GM21825 (cell line): ENCODE measurements at regions not wholly inside any gene's neighbourhood (a gene's known extent, or its start where the extent isn't known, plus 50 kb on each side); places are given as distances from the start of the nearest gene placed in this dataset.
"Not testable (repeated sequence)": the region's sequence is repeated elsewhere in the genome, so short reads cannot be mapped to it uniquely, and the experiment has no call there.

ENCODE experiments used
- ATAC-seq: cut with Tn5 transposase; IDR thresholded peaks from one replicate; pipeline ENCODE4 v1.9.1; 2021; ENCODE audit warnings: mild to moderate bottlenecking, moderate library complexity; ENCODE audit not compliant: unreplicated experiment

DNA sequence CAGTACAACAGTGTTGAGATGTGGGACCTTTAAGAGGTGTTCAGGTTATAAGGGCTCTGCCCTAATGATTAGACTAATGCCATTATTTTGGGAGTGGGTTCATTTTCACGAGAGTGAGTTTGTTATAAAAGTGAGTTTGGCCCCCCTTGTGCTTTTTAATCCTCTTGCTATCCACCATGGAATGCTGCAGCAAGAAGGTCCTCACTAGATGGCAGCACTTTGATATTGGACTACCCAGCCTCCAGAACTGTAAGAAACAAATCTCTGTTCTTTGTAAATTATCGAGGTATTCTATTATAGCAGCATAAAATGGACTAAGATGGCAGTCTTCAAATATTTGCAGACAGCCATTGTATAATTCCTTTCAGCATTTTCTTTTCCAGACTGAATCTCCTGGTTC, 212.4 kb downstream of the LRRC70 start:
- no peak for ATAC-seq

DNA sequence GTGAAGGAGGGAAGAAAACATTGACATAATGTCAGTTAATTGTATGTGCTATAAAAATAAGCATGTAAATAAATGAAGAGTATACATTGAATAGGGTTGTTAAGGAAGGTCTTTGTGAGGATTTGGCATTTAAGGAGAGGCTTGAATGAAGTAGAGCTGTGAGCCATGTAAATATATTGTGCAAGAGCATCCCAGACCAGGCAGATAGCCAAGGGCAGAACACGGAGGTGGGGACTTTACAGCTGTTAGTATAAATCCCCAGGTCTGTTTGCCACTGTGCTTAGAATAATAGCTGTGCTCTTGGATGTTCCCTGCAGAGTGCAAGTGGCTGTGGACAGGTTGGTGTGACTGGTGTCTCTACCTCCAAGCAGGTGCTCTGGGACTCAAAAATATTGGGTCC, 211.7 kb downstream of the LRRC70 start:
- no peak for ATAC-seq

DNA sequence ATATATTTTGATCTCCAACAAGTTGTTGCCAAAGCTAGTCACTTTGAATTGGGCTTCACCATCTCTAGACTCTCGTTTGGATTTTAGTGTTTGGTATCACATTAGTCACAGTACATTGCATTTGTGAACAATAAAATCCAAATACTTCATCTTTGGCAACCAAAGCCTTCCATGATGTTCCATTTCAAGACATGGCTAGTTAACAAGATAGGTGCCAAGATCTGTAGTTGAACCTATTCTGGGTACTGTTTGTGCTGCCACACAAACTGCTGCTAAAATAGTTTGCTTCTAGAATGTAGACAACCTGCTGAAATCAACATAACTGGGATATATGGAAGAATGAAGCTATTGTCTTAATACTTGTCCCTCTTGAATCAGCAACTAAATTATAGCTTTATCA, 207.5 kb downstream of the LRRC70 start:
- ATAC-seq = no peak

DNA sequence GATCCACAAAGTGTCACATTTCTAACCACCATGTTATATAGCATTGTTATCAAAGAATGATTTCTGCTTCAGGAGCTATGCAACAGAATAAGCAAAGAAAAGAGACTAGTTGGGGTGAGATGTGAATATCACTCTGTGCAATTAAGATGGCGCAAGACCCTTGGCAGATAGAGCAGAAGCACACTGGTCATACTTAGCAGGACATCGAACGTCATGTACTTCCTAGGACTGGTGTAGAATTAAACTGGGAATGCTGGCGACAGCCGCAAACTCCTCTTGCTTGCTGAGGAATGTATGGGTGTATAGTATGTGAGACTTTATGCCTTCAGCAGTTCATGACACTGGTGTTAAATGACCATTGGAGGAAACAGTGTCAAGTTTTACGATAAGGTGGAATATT, 207.0 kb downstream of the LRRC70 start:
- no peak for ATAC-seq

DNA sequence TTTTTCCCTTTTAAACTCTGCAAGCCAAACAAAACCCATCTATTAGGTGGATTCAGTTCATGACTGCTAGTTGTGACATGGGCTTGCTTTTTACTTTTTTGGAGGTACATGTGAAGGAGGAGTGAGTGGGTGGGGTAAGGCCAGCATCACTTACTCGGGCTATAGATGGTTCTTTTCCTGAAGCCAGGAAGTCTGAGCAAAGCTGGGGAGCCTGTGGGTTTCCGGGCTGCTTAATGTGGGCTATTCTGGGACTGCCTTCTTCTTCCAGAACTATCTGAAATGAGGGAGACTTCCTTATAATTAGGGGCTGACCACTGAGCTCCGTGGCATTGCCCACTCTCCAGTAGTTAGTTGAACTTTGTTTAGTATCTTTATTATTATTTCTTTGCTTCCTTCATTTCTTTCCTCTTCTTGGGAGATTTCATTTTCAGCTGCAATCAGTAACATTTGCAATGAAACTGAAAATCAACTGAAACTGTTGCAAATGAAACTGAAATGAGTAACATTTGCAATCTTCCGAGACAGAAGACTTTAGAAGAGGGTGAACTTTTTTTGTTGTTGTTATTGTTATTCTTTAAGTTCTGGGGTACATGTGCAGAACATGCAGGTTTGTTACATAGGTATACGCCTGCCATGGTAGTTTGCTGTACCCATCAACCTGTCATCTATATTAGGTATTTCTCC, 204.9 kb downstream of the LRRC70 start:
- no peak for ATAC-seq

DNA sequence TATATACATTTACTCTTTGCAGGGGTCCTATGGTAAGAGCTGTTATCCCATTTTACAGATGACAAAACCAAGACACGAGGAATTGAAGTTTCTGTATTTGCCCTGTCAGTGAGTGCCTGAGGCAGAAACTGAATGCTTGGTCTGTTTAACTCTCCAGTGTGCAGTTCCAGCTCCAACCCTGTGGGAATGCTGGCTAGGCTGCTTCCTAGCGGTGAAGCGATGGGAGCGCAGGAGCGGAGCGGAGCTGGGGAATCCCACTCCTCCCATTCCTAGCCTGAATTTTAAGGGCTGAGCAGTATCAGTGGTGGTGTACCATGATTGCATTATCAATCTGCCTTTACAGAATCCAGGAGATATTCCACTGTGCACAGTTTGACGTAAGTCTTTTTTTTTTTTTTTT, 202.3 kb downstream of the LRRC70 start:
- ATAC-seq = no peak

DNA sequence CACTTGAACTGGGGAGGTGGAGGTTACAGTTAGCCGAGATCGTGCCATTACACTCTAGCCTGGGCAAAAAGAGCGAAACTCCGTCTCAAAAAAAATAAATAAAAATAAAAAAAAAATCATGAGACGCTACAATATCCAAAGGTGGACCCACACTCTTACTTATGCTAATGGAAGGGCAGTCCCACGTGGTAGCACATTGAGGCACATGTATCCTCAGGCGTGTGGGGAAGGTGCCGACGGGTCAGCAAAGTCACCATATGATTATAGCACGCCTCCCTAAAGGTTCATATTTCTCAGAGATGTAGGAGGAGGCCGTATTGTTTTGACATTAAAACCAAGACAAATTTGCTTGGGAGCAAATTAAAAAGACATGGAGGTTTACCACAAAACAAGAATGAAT, 201.6 kb downstream of the LRRC70 start:
- no peak for ATAC-seq

DNA sequence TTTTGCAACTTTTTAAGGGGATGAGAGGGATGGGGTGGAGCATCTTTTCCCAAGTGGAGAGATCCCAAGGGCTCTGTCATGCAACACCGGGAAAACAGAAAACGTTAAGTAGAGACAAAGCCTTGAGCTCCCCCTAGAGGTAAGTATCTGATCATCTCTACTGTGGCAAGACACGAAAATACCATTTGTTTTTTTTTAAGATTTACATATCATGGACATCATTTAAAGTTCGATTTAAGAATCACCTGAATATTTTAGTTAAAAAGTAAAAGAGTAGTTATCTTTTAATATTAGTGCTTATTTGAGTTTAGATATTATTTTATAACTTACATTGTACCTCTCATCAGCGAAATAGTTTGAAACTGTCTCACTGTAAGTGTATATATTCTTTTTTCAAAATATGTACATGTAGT, 200.4 kb downstream of the LRRC70 start:
- peak; percentile 55 for ATAC-seq

DNA sequence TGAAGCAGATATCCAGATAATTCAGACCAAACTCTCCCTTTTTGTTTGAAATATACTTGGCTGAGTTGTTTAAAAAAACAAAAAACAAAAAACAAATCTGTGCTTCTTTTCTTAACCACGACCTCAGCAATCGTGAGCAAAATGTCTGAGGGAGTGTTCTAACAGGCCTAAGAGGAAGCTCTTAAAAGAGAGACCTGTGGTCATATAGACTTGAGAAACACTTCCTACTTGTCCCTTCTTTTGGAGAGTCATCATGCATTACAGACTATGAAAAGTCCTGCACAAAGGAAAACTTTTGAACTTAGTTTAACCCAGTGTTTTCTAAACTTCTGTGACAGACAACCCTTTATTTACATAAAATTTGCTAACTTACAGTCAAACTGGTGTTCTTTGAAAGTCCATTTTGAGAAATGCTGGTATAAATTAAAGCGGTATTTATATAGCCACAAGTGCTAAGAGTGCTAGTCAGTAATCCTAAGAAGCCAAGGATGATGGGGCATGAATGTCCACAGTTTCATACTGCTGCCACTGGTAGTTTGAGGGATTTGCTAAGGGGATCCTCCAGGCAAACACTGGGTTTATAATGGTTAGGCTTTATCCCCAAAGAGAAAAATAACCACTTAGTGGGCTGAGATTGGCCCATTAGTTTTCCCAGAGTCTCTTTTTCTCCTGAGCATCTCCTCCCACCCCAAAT, 199.8 kb downstream of the LRRC70 start:
- no peak for ATAC-seq

DNA sequence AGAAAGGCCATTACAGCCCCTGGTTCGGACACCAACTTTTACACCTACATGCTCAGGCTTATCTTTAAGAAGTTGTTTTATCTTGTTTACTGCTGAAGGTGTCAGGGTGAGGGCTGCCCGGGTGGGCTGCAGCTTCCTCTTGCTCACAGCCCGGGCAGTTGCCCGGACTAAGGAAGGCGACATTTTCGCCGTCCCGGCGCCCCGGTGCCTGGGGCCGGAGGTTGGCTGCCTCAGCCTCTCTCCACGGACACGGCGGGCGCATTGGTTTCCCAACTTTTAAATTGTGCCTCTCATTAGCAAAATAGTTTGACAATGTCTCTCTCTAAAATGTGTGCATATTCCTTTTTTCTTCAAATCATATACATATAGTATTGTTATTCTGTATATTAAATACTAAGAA, 198.5 kb downstream of the LRRC70 start:
- not testable (repeated sequence) for ATAC-seq

DNA sequence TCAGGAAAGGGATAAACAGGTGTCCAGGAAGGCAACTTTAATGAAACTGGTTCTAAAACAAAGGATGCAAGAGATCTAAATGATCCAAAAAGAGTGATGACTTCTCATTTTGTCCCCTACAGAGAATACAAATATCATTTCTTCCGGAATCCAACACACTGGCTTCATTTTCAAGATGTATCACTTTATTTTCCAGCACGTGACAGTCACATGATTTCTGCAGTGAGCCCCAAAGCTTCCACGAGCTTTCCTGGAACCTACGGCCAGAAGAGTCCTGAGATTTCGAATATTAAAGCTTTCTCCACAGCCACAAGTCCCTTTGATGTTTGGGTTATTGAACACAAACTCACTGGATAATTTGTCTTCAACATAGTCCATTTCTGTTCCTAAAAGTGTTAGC, 198.0 kb downstream of the LRRC70 start:
- not testable (repeated sequence) for ATAC-seq

DNA sequence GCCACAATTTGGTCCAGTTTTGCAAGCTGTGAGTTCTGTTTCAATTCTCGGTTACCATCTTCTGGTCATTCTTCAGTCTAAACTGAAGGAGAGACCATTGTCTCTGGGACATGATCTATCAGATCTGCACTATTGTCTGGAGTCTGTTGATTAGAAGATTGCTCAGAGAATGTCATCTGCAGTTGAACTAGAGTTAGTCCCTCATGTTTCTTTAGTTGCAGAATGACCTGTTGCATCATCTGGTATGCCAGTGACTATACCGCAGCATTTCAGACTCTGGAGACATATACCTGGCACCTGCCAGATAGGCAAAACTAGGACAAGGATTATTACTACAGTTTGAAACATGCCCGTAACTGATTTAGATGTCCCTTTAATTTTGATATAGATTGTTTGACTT, 194.8 kb downstream of the LRRC70 start:
- no peak for ATAC-seq

DNA sequence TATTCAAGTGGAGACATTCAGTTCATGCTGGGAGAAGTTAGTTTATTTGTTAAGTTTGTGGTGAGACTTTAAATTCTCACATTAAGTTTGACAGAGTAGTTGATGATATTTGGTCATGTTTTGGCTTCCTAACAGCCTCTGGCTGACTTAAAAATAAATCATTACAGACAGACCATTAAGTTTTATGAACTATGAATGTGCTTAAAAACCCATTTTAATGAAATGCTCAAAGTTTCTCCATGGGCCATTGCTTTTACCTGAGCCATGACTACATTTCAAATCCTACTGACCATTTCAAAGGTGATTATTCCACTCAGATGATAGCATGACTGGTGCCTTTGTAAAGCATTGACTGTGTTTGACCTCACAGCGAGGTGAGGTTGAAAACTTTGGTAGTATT, 192.7 kb downstream of the LRRC70 start:
- no peak for ATAC-seq

DNA sequence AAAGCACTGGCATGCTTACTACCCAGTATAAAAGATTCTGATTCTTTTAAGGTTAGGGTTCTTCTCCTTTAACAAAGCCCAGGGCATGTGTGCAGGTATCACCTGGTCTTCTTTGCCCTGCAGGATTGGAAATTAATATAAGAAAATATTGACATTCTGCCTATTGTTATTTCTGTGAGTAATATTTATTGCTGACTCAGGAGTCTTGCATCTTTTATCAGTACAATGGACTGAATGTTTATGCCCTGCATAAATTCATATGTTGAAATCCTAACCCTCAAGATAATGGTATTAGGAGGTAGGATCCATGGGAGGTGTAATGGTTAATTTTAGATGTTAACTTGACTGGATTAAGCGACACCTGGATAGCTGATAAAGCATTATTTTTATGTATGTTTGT, 189.0 kb downstream of the LRRC70 start:
- no peak for ATAC-seq

DNA sequence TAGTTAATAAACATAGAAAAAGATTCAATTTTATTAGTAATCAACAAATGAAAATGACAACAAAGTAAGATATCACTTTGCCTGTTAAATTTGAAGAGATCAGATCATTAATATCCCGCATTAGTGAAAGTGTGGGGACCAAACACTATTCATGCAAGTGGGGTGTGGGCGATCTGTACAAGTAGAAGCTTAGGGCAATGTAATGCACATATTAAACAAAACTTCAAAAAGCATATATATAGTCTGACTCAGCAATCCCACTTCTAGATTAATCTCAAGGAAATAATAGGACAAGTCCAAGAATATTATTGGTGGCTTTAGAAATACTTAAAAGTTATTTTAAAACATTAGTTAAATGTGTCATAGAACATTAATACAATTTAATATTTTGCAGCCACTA, 188.5 kb downstream of the LRRC70 start:
- no peak for ATAC-seq

DNA sequence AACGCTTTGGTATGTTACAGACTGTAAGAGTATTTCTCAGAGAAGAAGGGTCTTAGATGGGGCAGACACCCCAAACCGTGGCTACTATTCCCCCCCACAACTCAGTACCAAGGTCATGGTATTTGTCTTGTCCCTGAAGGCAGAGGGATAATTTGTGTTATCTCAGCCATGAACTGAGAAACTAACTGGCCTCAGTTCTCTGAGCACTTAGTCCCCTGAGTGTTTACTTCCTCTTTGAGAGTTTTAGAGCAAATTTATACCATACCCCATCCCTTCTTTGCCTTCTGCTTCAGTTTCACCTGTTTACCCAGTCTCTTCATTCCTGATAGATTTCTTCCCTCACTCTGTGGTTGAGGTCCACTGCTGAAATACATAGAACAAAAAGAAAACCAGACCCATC, 183.9 kb downstream of the LRRC70 start:
- ATAC-seq = no peak

DNA sequence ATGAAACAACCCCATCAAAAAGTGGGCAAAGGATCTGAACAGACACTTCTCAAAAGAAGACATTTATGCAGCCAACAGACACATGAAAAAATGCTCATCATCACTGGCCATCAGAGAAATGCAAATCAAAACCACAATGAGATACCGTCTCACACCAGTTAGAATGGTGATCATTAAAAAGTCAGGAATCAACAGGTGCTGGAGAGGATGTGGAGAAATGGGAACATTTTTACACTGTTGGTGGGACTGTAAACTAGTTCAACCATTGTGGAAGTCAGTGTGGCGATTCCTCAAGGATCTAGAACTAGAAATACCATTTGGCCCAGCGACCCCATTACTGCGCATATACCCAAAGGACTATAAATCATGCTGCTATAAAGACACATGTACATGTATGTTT, 179.1 kb downstream of the LRRC70 start:
- not testable (repeated sequence) for ATAC-seq

DNA sequence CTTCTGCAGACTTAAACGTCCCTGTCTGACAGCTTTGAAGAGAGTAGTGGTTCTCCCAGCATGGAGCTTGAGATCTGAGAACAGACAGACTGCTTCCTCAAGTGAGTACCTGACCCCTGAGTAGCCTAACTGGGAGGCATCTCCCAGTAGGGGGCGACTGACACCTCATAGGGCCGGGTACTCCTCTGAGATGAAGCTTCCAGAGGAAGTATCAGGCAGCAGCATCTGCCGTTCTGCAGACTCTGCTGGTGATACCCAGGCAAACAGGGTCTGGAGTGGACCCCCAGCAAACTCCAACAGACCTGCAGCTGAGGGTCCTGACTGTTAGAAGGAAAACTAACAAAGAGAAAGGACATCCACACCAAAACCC, 174.4 kb downstream of the LRRC70 start:
- ATAC-seq = not testable (repeated sequence)

DNA sequence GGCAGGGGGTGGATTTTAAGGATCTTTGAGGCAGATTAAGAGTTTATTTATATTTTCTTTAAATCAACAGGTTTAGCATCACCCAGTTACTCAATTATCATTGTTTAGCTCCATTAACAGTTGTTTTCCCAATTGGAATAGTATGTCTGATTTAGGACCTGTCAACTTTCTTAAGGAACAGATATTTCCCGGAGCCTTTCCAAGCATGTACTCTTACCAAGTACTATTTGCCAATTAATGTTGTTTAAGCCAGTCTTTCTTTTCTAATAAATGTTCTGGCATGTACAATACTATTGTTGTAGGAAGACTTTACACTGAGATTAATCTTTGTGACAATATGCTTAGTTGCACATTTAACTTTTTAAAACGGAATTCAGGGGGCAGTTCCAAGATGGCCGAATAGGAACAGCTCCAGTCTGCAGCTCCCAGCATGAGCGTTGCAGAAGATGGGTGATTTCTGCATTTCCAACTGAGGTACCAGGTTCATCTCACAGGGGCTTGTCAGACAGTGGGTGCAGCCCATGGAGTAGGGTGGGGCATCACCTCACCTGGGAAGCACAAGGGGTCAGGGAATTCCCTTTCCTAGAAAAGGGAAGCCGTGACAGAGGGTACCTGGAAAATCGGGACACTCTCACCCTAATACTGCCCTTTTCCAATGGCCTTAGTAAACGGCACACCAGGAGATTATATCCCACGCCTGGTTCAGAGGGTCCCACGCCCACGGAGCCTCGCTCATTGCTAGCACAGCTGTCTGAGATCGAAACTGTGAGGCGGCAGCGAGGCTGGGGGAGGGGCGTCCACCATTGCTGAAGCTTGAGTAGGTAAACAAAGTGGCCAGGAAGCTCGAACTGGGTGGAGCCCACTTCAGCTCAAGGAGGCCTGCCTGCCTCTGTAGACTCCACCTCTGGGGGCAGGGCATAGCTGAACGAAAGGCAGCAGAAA, 173.7 kb downstream of the LRRC70 start:
- not testable (repeated sequence) for ATAC-seq

DNA sequence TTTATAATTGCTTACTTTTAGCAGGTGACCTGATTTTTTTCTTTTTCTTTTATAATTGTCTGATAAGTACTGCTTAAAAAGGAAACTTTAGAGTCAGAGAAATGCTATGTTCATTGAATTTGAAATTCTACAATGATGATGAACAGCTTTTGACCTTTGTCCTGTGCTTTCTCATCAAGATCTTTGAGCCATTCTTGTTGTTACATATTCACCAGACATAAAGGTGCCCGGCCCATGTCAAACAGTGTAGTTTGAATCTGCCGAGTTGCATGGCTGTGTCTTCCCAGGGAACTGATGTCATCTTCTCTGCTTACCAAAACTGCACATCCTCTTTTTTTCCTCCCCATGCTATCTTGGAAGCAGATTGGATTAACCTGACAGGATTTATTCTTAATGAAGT, 163.6 kb downstream of the LRRC70 start:
- ATAC-seq = no peak

DNA sequence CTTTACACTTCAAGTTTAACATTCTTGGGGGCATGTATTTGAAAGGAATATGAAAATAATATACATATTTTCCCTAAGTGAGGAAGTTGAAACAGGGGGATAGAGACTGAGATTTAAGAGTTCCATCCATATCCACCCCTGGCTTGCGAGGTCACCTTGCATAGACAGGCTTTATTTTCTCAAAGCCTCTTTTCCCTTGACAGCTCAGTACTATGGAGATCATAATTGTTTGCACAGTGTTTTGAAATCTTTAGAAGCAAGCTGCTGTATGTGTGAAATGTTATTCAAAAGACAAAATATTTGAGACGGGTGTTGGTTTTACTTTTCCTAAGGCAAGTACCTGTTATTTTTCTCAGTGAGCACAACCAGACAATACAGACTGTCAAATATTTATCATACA, 163.1 kb downstream of the LRRC70 start:
- ATAC-seq = no peak

DNA sequence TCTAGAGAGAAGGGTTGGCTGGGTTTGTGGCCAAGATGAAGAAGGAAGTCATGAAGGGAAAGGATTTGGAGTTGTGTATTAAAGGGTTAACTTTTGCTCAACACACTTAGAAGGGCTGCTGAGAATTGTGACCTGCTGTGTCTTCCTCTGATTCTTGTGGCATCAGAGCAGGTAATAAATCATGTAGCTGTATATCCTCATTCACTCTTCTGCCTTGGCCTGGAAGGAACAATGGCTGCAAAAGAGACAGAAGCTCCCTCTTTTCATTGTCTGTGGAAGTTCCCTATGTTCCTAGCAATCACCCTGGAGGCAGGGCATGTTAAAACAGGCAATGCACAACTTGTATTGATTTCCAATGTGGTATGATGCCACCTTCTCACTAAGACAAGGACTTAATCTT, 159.1 kb downstream of the LRRC70 start:
- ATAC-seq = no peak
